Hematopoietic multipotent progenitor cell treated with erythropoietin and hydrocortisone succinate and interleukin-3 and kit ligand, for 6 days (in vitro differentiated cells): ENCODE measurements at regions not wholly inside any gene's neighbourhood (a gene's known extent, or its start where the extent isn't known, plus 50 kb on each side); places are given as distances from the start of the nearest gene placed in this dataset.
"Not testable (repeated sequence)": the region's sequence is repeated elsewhere in the genome, so short reads cannot be mapped to it uniquely, and the experiment has no call there.

Experiments used
- DNase-seq: peaks from one replicate; pipeline ENCODE4 v3.0.0-alpha.2; 2015

- no peak for DNase-seq
These were observed 989.8 kb downstream of the ADGRL2 start for GRCh38 chr1:82790556-82790955.

- no peak for DNase-seq
These were observed 987.9 kb downstream of the ADGRL2 start for GRCh38 chr1:82788660-82789059.

GRCh38 chr1:82788038-82788437, 987.3 kb downstream of the ADGRL2 start:
- DNase-seq, result no peak

- DNase-seq, result no peak
These were observed 986.1 kb downstream of the ADGRL2 start for GRCh38 chr1:82786883-82787282.

- DNase-seq, result no peak
These were observed 984.6 kb downstream of the ADGRL2 start for GRCh38 chr1:82785268-82785790.

- no peak for DNase-seq
These were observed 982.3 kb downstream of the ADGRL2 start for GRCh38 chr1:82783044-82783443.

GRCh38 chr1:82782599-82782998, 981.9 kb downstream of the ADGRL2 start:
- DNase-seq, result no peak

GRCh38 chr1:82778612-82779011, 977.9 kb downstream of the ADGRL2 start:
- peak; percentile 3 for DNase-seq

GRCh38 chr1:82777240-82777639, 976.5 kb downstream of the ADGRL2 start:
- DNase-seq, result no peak

GRCh38 chr1:82776730-82777129, 976.0 kb downstream of the ADGRL2 start:
- DNase-seq, result not testable (repeated sequence)

GRCh38 chr1:82775406-82776000, 974.8 kb downstream of the ADGRL2 start:
- DNase-seq, result peak; percentile 52

- DNase-seq, result no peak
These were observed 962.2 kb downstream of the ADGRL2 start for GRCh38 chr1:82762829-82763532.

- no peak for DNase-seq
These were observed 958.3 kb downstream of the ADGRL2 start for GRCh38 chr1:82759035-82759434.

GRCh38 chr1:82755671-82756070, 954.9 kb downstream of the ADGRL2 start:
- DNase-seq, result no peak

- DNase-seq, result no peak
These were observed 954.5 kb downstream of the ADGRL2 start for GRCh38 chr1:82755191-82755590.

- no peak for DNase-seq
These were observed 951.3 kb downstream of the ADGRL2 start for GRCh38 chr1:82752046-82752445.

GRCh38 chr1:82733645-82734044, 932.9 kb downstream of the ADGRL2 start:
- no peak for DNase-seq

GRCh38 chr1:82731216-82731615, 930.5 kb downstream of the ADGRL2 start:
- DNase-seq, result no peak

- DNase-seq, result no peak
These were observed 927.5 kb downstream of the ADGRL2 start for GRCh38 chr1:82728206-82728605.

GRCh38 chr1:82724246-82724645, 923.5 kb downstream of the ADGRL2 start:
- no peak for DNase-seq

GRCh38 chr1:82722608-82723007, 921.9 kb downstream of the ADGRL2 start:
- DNase-seq, result no peak

GRCh38 chr1:82721702-82722101, 921.0 kb downstream of the ADGRL2 start:
- no peak for DNase-seq

- DNase-seq, result no peak
These were observed 918.1 kb downstream of the ADGRL2 start for GRCh38 chr1:82718719-82719419.

- peak; percentile 7 for DNase-seq
These were observed 909.4 kb downstream of the ADGRL2 start for GRCh38 chr1:82710091-82710490.
